ENCODE measurements at regions not wholly inside any gene's neighbourhood (a gene's known extent, or its start where the extent isn't known, plus 50 kb on each side); places are given as distances from the start of the nearest gene placed in this dataset.

- ChIA-PET SMC1A (ENCODE audit: uncharacterized antibody, unreplicated experiment) (no interaction called here), CTCF (no interaction called here), POLR2A (no interaction called here), RAD21 (ENCODE audit: unreplicated experiment) (no interaction called here)
- Histone ChIP-seq H4K20me1 (ENCODE audit: control insufficient read depth, insufficient read depth) (no peaks in the 10 kb centered on the region), H3K27ac (ENCODE audit: control insufficient read depth, insufficient read depth) (peak overlapping the region; percentile 61), H2AFZ (ENCODE audit: control insufficient read depth, low read depth, low read length) (no peak overlapping the region), H3K9ac (ENCODE audit: control insufficient read depth, insufficient read depth, low read length) (no peak overlapping the region), H3K79me2 (ENCODE audit: control insufficient read depth, insufficient read depth, low read length) (no peaks in the 10 kb centered on the region; the same call in 1 of the 2 replicates), H3K4me1 (ENCODE audit: control insufficient read depth, insufficient read depth, low read length) (no peaks in the 10 kb centered on the region), H3K27me3 (replicated peaks in 1 of 2; ENCODE audit: control insufficient read depth in 2 of 2, insufficient read depth in 2 of 2, low read length in 1 of 2) (no peaks in the 10 kb centered on the region), H3K4me2 (ENCODE audit: control insufficient read depth, insufficient read depth) (no peak overlapping the region), H3K36me3 (ENCODE audit: control insufficient read depth in 2 of 2, insufficient read depth in 2 of 2, low read length in 1 of 2) (no peaks in the 10 kb centered on the region), H3K9me3 (replicated peaks; ENCODE audit: control insufficient read depth, insufficient read depth, low read length) (no peaks in the 10 kb centered on the region), H3K4me3 (no peak overlapping the region)
- in situ Hi-C loops (cut with MboI): loop anchor here (5.0 kb wide), 1 partner anchor 306 kb away; no protein-coding TSS in a partner anchor
- ATAC-seq (no peak), FAIRE-seq (no peak), DNase-seq (ENCODE audit: low read depth, low spot score) (no peak)
- intact Hi-C loops (cut with micrococcal nuclease; ENCODE audit: unreplicated experiment): loop anchor here (10.0 kb wide), 1 partner anchor 388 kb away; no protein-coding TSS in a partner anchor
- BruUV-seq (replicated peaks): no TSS peak
- TF ChIP-seq NR2C2 (IDR thresholded peaks at IDR 0.05; ENCODE audit: borderline replicate concordance, control insufficient read depth, insufficient read length, low read depth) (no peak), CHD4 (IDR thresholded peaks at IDR 0.05) (no peak), BCL11A (IDR thresholded peaks at IDR 0.05; ENCODE audit: low read depth, low read length) (no peak), SP1 (IDR thresholded peaks at IDR 0.05; ENCODE audit: low read depth, low read length) (no peak), PAX8 (IDR thresholded peaks at IDR 0.05) (no peak), WRNIP1 (IDR thresholded peaks at IDR 0.05; ENCODE audit: borderline replicate concordance, low read depth, low read length) (no peak), TAF1 (IDR thresholded peaks at IDR 0.05; ENCODE audit: borderline replicate concordance, low read depth, low read length) (no peak), CHD2 (IDR thresholded peaks at IDR 0.05; ENCODE audit: borderline replicate concordance, low read depth, low read length) (no peak), PRDM15 (CRISPR knock-in tag; IDR thresholded peaks at IDR 0.05) (no peak), IKZF2 (IDR thresholded peaks at IDR 0.05) (no peak), HDAC2 (IDR thresholded peaks at IDR 0.05) (no peak), ZBTB40 (IDR thresholded peaks at IDR 0.05; ENCODE audit: borderline replicate concordance) (no peak), SMC3 (IDR thresholded peaks at IDR 0.05; ENCODE audit: borderline replicate concordance, low read length) (no peak), BRCA1 (IDR thresholded peaks at IDR 0.05; ENCODE audit: low read depth, low read length) (no peak), SMAD1 (IDR thresholded peaks at IDR 0.05; ENCODE audit: low read depth, partially characterized antibody) (no peak)
Observed at GRCh38 chr2:88836351-88836750, 144.9 kb downstream of the RPIA start.
